ENCODE measurements at regions not wholly inside any gene's neighbourhood (a gene's known extent, or its start where the extent isn't known, plus 50 kb on each side); places are given as distances from the start of the nearest gene placed in this dataset.

DNA sequence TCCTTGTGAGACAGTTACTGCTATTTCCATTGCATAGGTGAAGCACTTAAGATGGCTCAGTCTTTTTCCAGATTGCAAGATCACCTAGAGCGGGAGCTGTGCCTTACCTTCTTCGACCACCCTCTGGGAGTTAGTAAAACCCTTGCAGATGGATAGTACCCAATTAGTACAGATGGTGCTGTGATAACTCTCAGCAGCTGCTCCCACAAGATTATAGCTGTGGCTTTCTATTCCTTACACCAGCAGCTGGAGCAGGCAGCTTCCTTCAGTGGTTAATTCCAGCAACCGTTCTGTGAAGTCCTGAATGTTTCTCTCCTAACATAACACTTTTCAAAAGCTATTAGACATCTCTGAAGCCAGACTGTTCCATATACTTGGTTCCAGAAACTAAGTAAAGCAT, 796.8 kb downstream of the XPNPEP1 start:
- TF ChIP-seq, protein P1, sequence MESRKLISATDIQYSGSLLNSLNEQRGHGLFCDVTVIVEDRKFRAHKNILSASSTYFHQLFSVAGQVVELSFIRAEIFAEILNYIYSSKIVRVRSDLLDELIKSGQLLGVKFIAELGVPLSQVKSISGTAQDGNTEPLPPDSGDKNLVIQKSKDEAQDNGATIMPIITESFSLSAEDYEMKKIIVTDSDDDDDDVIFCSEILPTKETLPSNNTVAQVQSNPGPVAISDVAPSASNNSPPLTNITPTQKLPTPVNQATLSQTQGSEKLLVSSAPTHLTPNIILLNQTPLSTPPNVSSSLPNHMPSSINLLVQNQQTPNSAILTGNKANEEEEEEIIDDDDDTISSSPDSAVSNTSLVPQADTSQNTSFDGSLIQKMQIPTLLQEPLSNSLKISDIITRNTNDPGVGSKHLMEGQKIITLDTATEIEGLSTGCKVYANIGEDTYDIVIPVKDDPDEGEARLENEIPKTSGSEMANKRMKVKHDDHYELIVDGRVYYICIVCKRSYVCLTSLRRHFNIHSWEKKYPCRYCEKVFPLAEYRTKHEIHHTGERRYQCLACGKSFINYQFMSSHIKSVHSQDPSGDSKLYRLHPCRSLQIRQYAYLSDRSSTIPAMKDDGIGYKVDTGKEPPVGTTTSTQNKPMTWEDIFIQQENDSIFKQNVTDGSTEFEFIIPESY (IDR thresholded peaks at IDR 0.05; ENCODE audit: extremely low read depth, insufficient replicate concordance, low read length), result no peak
- TF ChIP-seq TCF7L2 (IDR thresholded peaks at IDR 0.05; ENCODE audit: borderline replicate concordance, extremely low read depth, insufficient read depth, insufficient read length) (no peak), POLR2A (IDR thresholded peaks at IDR 0.05; ENCODE audit: borderline replicate concordance, extremely low read depth, insufficient read depth, insufficient read length) (no peak), EZH2 (IDR thresholded peaks at IDR 0.05) (no peak), POLR2AphosphoS5 (IDR thresholded peaks at IDR 0.05; ENCODE audit: low read depth, low read length) (no peak), SP1 (IDR thresholded peaks at IDR 0.05; ENCODE audit: low read depth) (no peak), CEBPB (IDR thresholded peaks at IDR 0.05; ENCODE audit: low read depth) (no peak), RAD21 (IDR thresholded peaks at IDR 0.05; ENCODE audit: low read depth) (no peak)
- TF ChIP-seq, protein P2, sequence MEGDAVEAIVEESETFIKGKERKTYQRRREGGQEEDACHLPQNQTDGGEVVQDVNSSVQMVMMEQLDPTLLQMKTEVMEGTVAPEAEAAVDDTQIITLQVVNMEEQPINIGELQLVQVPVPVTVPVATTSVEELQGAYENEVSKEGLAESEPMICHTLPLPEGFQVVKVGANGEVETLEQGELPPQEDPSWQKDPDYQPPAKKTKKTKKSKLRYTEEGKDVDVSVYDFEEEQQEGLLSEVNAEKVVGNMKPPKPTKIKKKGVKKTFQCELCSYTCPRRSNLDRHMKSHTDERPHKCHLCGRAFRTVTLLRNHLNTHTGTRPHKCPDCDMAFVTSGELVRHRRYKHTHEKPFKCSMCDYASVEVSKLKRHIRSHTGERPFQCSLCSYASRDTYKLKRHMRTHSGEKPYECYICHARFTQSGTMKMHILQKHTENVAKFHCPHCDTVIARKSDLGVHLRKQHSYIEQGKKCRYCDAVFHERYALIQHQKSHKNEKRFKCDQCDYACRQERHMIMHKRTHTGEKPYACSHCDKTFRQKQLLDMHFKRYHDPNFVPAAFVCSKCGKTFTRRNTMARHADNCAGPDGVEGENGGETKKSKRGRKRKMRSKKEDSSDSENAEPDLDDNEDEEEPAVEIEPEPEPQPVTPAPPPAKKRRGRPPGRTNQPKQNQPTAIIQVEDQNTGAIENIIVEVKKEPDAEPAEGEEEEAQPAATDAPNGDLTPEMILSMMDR (IDR thresholded peaks at IDR 0.05 in 2 of 3, conservative IDR thresholded peaks at IDR 0.05 in 1 of 3; ENCODE audit: borderline replicate concordance in 1 of 3, insufficient read depth in 1 of 3, low read depth in 2 of 3, low read length in 2 of 3), result no peak
- TF ChIP-seq, protein P3, sequence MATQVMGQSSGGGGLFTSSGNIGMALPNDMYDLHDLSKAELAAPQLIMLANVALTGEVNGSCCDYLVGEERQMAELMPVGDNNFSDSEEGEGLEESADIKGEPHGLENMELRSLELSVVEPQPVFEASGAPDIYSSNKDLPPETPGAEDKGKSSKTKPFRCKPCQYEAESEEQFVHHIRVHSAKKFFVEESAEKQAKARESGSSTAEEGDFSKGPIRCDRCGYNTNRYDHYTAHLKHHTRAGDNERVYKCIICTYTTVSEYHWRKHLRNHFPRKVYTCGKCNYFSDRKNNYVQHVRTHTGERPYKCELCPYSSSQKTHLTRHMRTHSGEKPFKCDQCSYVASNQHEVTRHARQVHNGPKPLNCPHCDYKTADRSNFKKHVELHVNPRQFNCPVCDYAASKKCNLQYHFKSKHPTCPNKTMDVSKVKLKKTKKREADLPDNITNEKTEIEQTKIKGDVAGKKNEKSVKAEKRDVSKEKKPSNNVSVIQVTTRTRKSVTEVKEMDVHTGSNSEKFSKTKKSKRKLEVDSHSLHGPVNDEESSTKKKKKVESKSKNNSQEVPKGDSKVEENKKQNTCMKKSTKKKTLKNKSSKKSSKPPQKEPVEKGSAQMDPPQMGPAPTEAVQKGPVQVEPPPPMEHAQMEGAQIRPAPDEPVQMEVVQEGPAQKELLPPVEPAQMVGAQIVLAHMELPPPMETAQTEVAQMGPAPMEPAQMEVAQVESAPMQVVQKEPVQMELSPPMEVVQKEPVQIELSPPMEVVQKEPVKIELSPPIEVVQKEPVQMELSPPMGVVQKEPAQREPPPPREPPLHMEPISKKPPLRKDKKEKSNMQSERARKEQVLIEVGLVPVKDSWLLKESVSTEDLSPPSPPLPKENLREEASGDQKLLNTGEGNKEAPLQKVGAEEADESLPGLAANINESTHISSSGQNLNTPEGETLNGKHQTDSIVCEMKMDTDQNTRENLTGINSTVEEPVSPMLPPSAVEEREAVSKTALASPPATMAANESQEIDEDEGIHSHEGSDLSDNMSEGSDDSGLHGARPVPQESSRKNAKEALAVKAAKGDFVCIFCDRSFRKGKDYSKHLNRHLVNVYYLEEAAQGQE (IDR thresholded peaks at IDR 0.05; ENCODE audit: low read depth), result no peak

Measured in HCT116 (cell line).